Ishikawa (cell line): ENCODE measurements at regions not wholly inside any gene's neighbourhood (a gene's known extent, or its start where the extent isn't known, plus 50 kb on each side); places are given as distances from the start of the nearest gene placed in this dataset.

Experiments used
- CEBPB ChIP-seq: IDR thresholded peaks from 2 replicates; pipeline ENCODE4 v1.6.1; 2012
- CREB1 ChIP-seq: IDR thresholded peaks from 2 replicates; pipeline ENCODE4 v1.6.1; 2012; ENCODE audit warnings: low read depth
- EGR1 ChIP-seq: IDR thresholded peaks from 2 replicates; pipeline ENCODE4 v1.6.1; 2012
- EP300 ChIP-seq: IDR thresholded peaks from 2 replicates; pipeline ENCODE4 v1.6.1; 2012; ENCODE audit warnings: borderline replicate concordance
- FOXM1 ChIP-seq: IDR thresholded peaks from 2 replicates; pipeline ENCODE4 v1.6.1; 2012; ENCODE audit warnings: low read depth, borderline replicate concordance
- MAX ChIP-seq: IDR thresholded peaks from 2 replicates; pipeline ENCODE4 v1.6.1; 2012
- NFIC ChIP-seq: IDR thresholded peaks from 2 replicates; pipeline ENCODE4 v1.6.1; 2012
- RAD21 ChIP-seq: IDR thresholded peaks from 2 replicates; pipeline ENCODE4 v1.6.1; 2012; ENCODE audit warnings: low read depth
- REST ChIP-seq: IDR thresholded peaks from 2 replicates; pipeline ENCODE4 v1.6.1; 2012; ENCODE audit warnings: low read depth, mild to moderate bottlenecking
- TAF1 ChIP-seq: IDR thresholded peaks from 2 replicates; pipeline ENCODE4 v1.6.1; 2012; ENCODE audit warnings: low read depth, mild to moderate bottlenecking
- TCF12 ChIP-seq: IDR thresholded peaks from 2 replicates; pipeline ENCODE4 v1.6.1; 2012; ENCODE audit warnings: low read depth
- TEAD4 ChIP-seq: IDR thresholded peaks from 2 replicates; pipeline ENCODE4 v1.6.1; 2012
- USF1 ChIP-seq: IDR thresholded peaks from 2 replicates; pipeline ENCODE4 v1.6.1; 2012
- YY1 ChIP-seq: IDR thresholded peaks from 2 replicates; pipeline ENCODE4 v1.6.1; 2012; ENCODE audit warnings: low read depth
- ZBTB7A ChIP-seq: IDR thresholded peaks from 2 replicates; pipeline ENCODE4 v1.6.1; 2012; ENCODE audit warnings: low read depth

- TF ChIP-seq TEAD4 (no peak), CEBPB (no peak), EP300 (no peak), RAD21 (no peak), CREB1 (no peak), ZBTB7A (no peak), FOXM1 (no peak), EGR1 (no peak), USF1 (no peak), TCF12 (no peak), YY1 (no peak), REST (no peak), NFIC (no peak)
These were observed 239.9 kb upstream of the DYNLRB2 start for GRCh38 chr16:80300876-80301275.

- no peak for TF ChIP-seq EGR1
- no peak for TF ChIP-seq MAX
- TF ChIP-seq TAF1 = no peak
- TF ChIP-seq YY1 = no peak
- no peak for TF ChIP-seq NFIC
- no peak for TF ChIP-seq CEBPB
- TF ChIP-seq TCF12 = no peak
- no peak for TF ChIP-seq RAD21
These were observed 240.3 kb upstream of the DYNLRB2 start for GRCh38 chr16:80300456-80300855.

GRCh38 chr16:80299416-80299815 is 241.4 kb upstream of the DYNLRB2 start:
- TF ChIP-seq USF1 = no peak
- no peak for TF ChIP-seq TCF12
- TF ChIP-seq TAF1 = no peak
- TF ChIP-seq CREB1 = no peak
- no peak for TF ChIP-seq FOXM1
- no peak for TF ChIP-seq MAX
- TF ChIP-seq CEBPB = no peak
- TF ChIP-seq YY1 = no peak
- no peak for TF ChIP-seq NFIC
- TF ChIP-seq REST = no peak
- TF ChIP-seq RAD21 = no peak
- no peak for TF ChIP-seq ZBTB7A
- no peak for TF ChIP-seq EGR1
- no peak for TF ChIP-seq EP300
- TF ChIP-seq TEAD4 = no peak

GRCh38 chr16:80298676-80299075 is 242.1 kb upstream of the DYNLRB2 start:
- TF ChIP-seq EGR1 = no peak
- no peak for TF ChIP-seq YY1
- TF ChIP-seq NFIC = no peak
- TF ChIP-seq USF1 = no peak
- TF ChIP-seq REST = no peak
- TF ChIP-seq RAD21 = no peak
- TF ChIP-seq CEBPB = no peak
- no peak for TF ChIP-seq TEAD4
- no peak for TF ChIP-seq CREB1
- no peak for TF ChIP-seq EP300
- TF ChIP-seq ZBTB7A = no peak
- no peak for TF ChIP-seq TCF12
- no peak for TF ChIP-seq MAX
- TF ChIP-seq FOXM1 = no peak
- TF ChIP-seq TAF1 = no peak
